ENCODE measurements at regions not wholly inside any gene's neighbourhood (a gene's known extent, or its start where the extent isn't known, plus 50 kb on each side); places are given as distances from the start of the nearest gene placed in this dataset.
A peak's percentile ranks its signal among the peaks of the same experiment; 100 is the strongest.

- DNase-seq (no peak), ATAC-seq (no peak)
- Histone ChIP-seq H3K27me3 (no peaks in the 10 kb centered on the region), H3K9me3 (no peaks in the 10 kb centered on the region), H3K27ac (no peak overlapping the region), H3K4me1 (no peaks in the 10 kb centered on the region), H3K4me3 (no peak overlapping the region), H3K36me3 (no peaks in the 10 kb centered on the region)
- no peak for TF ChIP-seq CTCF (IDR thresholded peaks at IDR 0.05)
- intact Hi-C loops (cut with DNase I) = no loop called here
Observed at GRCh38 chr4:53832549-53832948, 231.9 kb downstream of the CHIC2 start.

GRCh38 chr4:53830511-53830910 is 233.9 kb downstream of the CHIC2 start:
- H3K36me3 ChIP-seq = no peaks in the 10 kb centered on the region
- TF ChIP-seq CTCF (IDR thresholded peaks at IDR 0.05) = no peak
- H3K27me3 ChIP-seq = no peaks in the 10 kb centered on the region
- H3K27ac ChIP-seq = no peak overlapping the region
- no peaks in the 10 kb centered on the region for H3K4me1 ChIP-seq
- H3K9me3 ChIP-seq = no peaks in the 10 kb centered on the region
- H3K4me3 ChIP-seq = no peak overlapping the region
- no peak for ATAC-seq
- DNase-seq = no peak
- intact Hi-C loops (cut with DNase I) = no loop called here

GRCh38 chr4:53821179-53821851 is 230.0 kb upstream of the LNX1 start:
- Histone ChIP-seq H3K4me3 (no peak overlapping the region), H3K27me3 (no peaks in the 10 kb centered on the region), H3K4me1 (no peaks in the 10 kb centered on the region), H3K9me3 (no peaks in the 10 kb centered on the region), H3K36me3 (no peaks in the 10 kb centered on the region), H3K27ac (no peak overlapping the region)
- ATAC-seq = no peak
- DNase-seq = no peak
- intact Hi-C loops (cut with DNase I) = no loop called here
- no peak for TF ChIP-seq CTCF (IDR thresholded peaks at IDR 0.05)

- no peak for DNase-seq
- Histone ChIP-seq H3K4me3 (no peak overlapping the region), H3K9me3 (no peaks in the 10 kb centered on the region), H3K36me3 (no peaks in the 10 kb centered on the region), H3K4me1 (no peaks in the 10 kb centered on the region), H3K27me3 (no peaks in the 10 kb centered on the region), H3K27ac (peak overlapping the region; percentile 11)
- ATAC-seq = no peak
- no peak for TF ChIP-seq CTCF (IDR thresholded peaks at IDR 0.05)
- intact Hi-C loops (cut with DNase I) = no loop called here
Observed at GRCh38 chr4:53818104-53818503, 226.8 kb upstream of the LNX1 start.

GRCh38 chr4:53816561-53816960 is 225.3 kb upstream of the LNX1 start:
- Histone ChIP-seq H3K4me1 (no peaks in the 10 kb centered on the region), H3K4me3 (no peak overlapping the region), H3K27ac (no peak overlapping the region), H3K36me3 (no peaks in the 10 kb centered on the region), H3K9me3 (no peaks in the 10 kb centered on the region), H3K27me3 (no peaks in the 10 kb centered on the region)
- DNase-seq (no peak), ATAC-seq (peak; percentile 83)
- intact Hi-C loops (cut with DNase I) = no loop called here
- no peak for TF ChIP-seq CTCF (IDR thresholded peaks at IDR 0.05)

- no peak for ATAC-seq
- Histone ChIP-seq H3K27me3 (no peaks in the 10 kb centered on the region), H3K27ac (peak overlapping the region; percentile 6), H3K36me3 (no peaks in the 10 kb centered on the region), H3K9me3 (no peaks in the 10 kb centered on the region), H3K4me3 (no peak overlapping the region), H3K4me1 (no peaks in the 10 kb centered on the region)
- intact Hi-C loops (cut with DNase I) = no loop called here
- TF ChIP-seq CTCF (IDR thresholded peaks at IDR 0.05) = no peak
- no peak for DNase-seq
Observed at GRCh38 chr4:53815281-53815680, 224.0 kb upstream of the LNX1 start.

Measured in upper lobe of right lung (tissue), 1 donor.